ENCODE measurements at regions not wholly inside any gene's neighbourhood (a gene's known extent, or its start where the extent isn't known, plus 50 kb on each side); places are given as distances from the start of the nearest gene placed in this dataset.

GRCh38 chr11:10946072-10946471, 88.2 kb upstream of the ZBED5 start:
- H3K4me1 ChIP-seq (replicated peaks in 1 of 4; ENCODE audit: control insufficient read depth in 3 of 4, insufficient read depth in 4 of 4, low read length in 3 of 4): no peaks in the 10 kb centered on the region
- H3K79me1 ChIP-seq (ENCODE audit: low read depth, low read length): no peaks in the 10 kb centered on the region
- no peak overlapping the region for H3K14ac ChIP-seq (ENCODE audit: insufficient read length)
- no peak overlapping the region for H2BK20ac ChIP-seq (ENCODE audit: low read length)
- DNase-seq (ENCODE audit: low read depth in 1 of 2, low spot score in 2 of 2): no peak
- H3K79me2 ChIP-seq (ENCODE audit: control insufficient read depth in 1 of 2, insufficient read depth in 2 of 2, low read length in 2 of 2): no peaks in the 10 kb centered on the region
- no peak overlapping the region for H3K56ac ChIP-seq (replicated peaks; ENCODE audit: insufficient read length, low read depth, low read length)
- H3K27ac ChIP-seq (ENCODE audit: low read depth, low read length): no peak overlapping the region
- H3K23ac ChIP-seq (ENCODE audit: insufficient read length): no peak overlapping the region
- no peaks in the 10 kb centered on the region for H3K23me2 ChIP-seq (ENCODE audit: low read depth, low read length)
- H2AFZ ChIP-seq (ENCODE audit: low read length): no peak overlapping the region
- H2BK15ac ChIP-seq (ENCODE audit: low read length): no peak overlapping the region
- H2BK5ac ChIP-seq (ENCODE audit: low read depth, low read length): no peak overlapping the region
- H4K8ac ChIP-seq (ENCODE audit: extremely low read depth, insufficient read depth, low read length): no peak overlapping the region
- no peaks in the 10 kb centered on the region for H4K20me1 ChIP-seq (replicated peaks in 1 of 2; ENCODE audit: control insufficient read depth in 1 of 2, insufficient read depth in 2 of 2, low read length in 2 of 2)
- no peak overlapping the region for H4K91ac ChIP-seq (replicated peaks; ENCODE audit: insufficient read length, low read length)
- no peak overlapping the region for H3K4me3 ChIP-seq (ENCODE audit: extremely low read depth in 1 of 4, insufficient read depth in 2 of 4, low read depth in 3 of 4, low read length in 4 of 4)
- no peak overlapping the region for H3K9ac ChIP-seq (replicated peaks in 1 of 4; ENCODE audit: extremely low read depth in 1 of 4, low read depth in 3 of 4, low read length in 3 of 4)
- 100% methylated on average over 1 of the region's 1 CpG; no CpG with 5 or more reads in 1 of the 2 experiments for WGBS, 2 experiments (ENCODE audit: extremely low coverage in 1 of 2, insufficient coverage in 1 of 2, insufficient read length in 1 of 2, insufficient replicate concordance in 2 of 2, low coverage in 1 of 2, low lambda C conversion rate in 2 of 2, missing lambda C conversion rate in 1 of 2)
- CTCF ChIA-PET (ENCODE audit: partially characterized antibody): interaction anchor here (1.2 kb wide), 1 partner anchor 20 kb away, joined by 3 read pairs; no protein-coding TSS in a partner anchor
- H3K18ac ChIP-seq (ENCODE audit: extremely low read depth, low read length): no peak overlapping the region
- no peak overlapping the region for H2BK12ac ChIP-seq (ENCODE audit: low read depth, low read length)
- H2AK5ac ChIP-seq (ENCODE audit: low read depth, low read length): no peak overlapping the region
- POLR2A ChIA-PET (ENCODE audit: partially characterized antibody): no interaction called here
- H3K4ac ChIP-seq (replicated peaks; ENCODE audit: insufficient read length, low read depth, low read length): no peak overlapping the region
- no peak overlapping the region for H3K4me2 ChIP-seq (ENCODE audit: insufficient read depth in 1 of 2, low read depth in 2 of 2, low read length in 2 of 2)
- no peak overlapping the region for H2BK120ac ChIP-seq (replicated peaks; ENCODE audit: low read depth, low read length)
- no peaks in the 10 kb centered on the region for H3K9me3 ChIP-seq (ENCODE audit: insufficient read depth in 2 of 2, low read depth in 1 of 2, low read length in 1 of 2)
- no peak for FAIRE-seq
- no peaks in the 10 kb centered on the region for H3K36me3 ChIP-seq (ENCODE audit: control insufficient read depth in 2 of 4, insufficient read depth in 4 of 4, low read length in 3 of 4)
- no peak overlapping the region for H4K5ac ChIP-seq (ENCODE audit: insufficient read length, low read depth, low read length)
- no peaks in the 10 kb centered on the region for H3K27me3 ChIP-seq (replicated peaks in 1 of 4; ENCODE audit: control insufficient read depth in 3 of 4, extremely low read depth in 1 of 4, insufficient read depth in 3 of 4, low read length in 3 of 4)
- TF ChIP-seq FOSL1 (IDR thresholded peaks at IDR 0.05; ENCODE audit: insufficient read depth, low read depth, low read length) (no peak), SAP30 (IDR thresholded peaks at IDR 0.05; ENCODE audit: insufficient read depth, insufficient replicate concordance, low read length) (no peak), NRF1 (IDR thresholded peaks at IDR 0.05; ENCODE audit: low read depth, low read length) (no peak), RXRA (IDR thresholded peaks at IDR 0.05; ENCODE audit: insufficient read depth, low read depth, low read length) (no peak), SP2 (IDR thresholded peaks at IDR 0.05; ENCODE audit: low read length) (no peak), TCF12 (IDR thresholded peaks at IDR 0.05; ENCODE audit: low read depth, low read length) (no peak), GTF2F1 (IDR thresholded peaks at IDR 0.05; ENCODE audit: borderline replicate concordance, low read depth, low read length) (no peak), BACH1 (IDR thresholded peaks at IDR 0.05; ENCODE audit: low read length) (no peak), BCL11A (IDR thresholded peaks at IDR 0.05; ENCODE audit: low read depth in 2 of 2, low read length in 2 of 2) (no peak), KDM1A (IDR thresholded peaks at IDR 0.05; ENCODE audit: borderline replicate concordance, low read length) (no peak), SP4 (IDR thresholded peaks at IDR 0.05; ENCODE audit: low read length) (no peak), POLR2A (IDR thresholded peaks at IDR 0.05; ENCODE audit: control extremely low read depth in 1 of 2, low read depth in 2 of 2, low read length in 2 of 2) (no peak), HDAC2 (IDR thresholded peaks at IDR 0.05; ENCODE audit: borderline replicate concordance in 1 of 2, low read depth in 2 of 2, low read length in 2 of 2) (no peak), CREB1 (IDR thresholded peaks at IDR 0.05) (no peak), USF2 (IDR thresholded peaks at IDR 0.05; ENCODE audit: low read length) (no peak)

Data from H1 (cell line).